Neural crest cell (in vitro differentiated cells): ENCODE measurements at regions not wholly inside any gene's neighbourhood (a gene's known extent, or its start where the extent isn't known, plus 50 kb on each side); places are given as distances from the start of the nearest gene placed in this dataset.
"Not testable (repeated sequence)": the region's sequence is repeated elsewhere in the genome, so short reads cannot be mapped to it uniquely, and the experiment has no call there.

Experiments
- DNase-seq: peaks from one replicate; pipeline ENCODE4 v3.0.0; 2021; ENCODE audit warnings: low read depth, mixed read lengths, low spot score
- H3K27ac Mint-ChIP-seq: one replicate; pipeline ENCODE4 v1.8.0; 2021; ENCODE audit warnings: mild to moderate bottlenecking, mixed read lengths; ENCODE audit not compliant: unreplicated experiment
- H3K27me3 Mint-ChIP-seq: 2 replicates; pipeline ENCODE4 v1.8.0; 2021; ENCODE audit warnings: low read depth, mild to moderate bottlenecking, mixed read lengths
- H3K36me3 Mint-ChIP-seq: 2 replicates; pipeline ENCODE4 v1.8.0; 2021; ENCODE audit warnings: low read depth, mild to moderate bottlenecking, mixed read lengths
- H3K4me1 Mint-ChIP-seq: 2 replicates; pipeline ENCODE4 v1.8.0; 2021; ENCODE audit warnings: mixed read lengths
- H3K4me3 Mint-ChIP-seq: one replicate; pipeline ENCODE4 v1.8.0; 2021; ENCODE audit warnings: mild to moderate bottlenecking, mixed read lengths
- H3K9me3 Mint-ChIP-seq: 2 replicates; pipeline ENCODE4 v1.8.0; 2021; ENCODE audit warnings: mixed read lengths
- CTCF ChIP-seq: fragments of 200-600 bp; sonication (generic); conservative IDR thresholded peaks from 2 replicates; pipeline ENCODE4 v1.5.0; 2021; ENCODE audit warnings: antibody characterized with exemption, mild to moderate bottlenecking

GRCh38 chr5:44099643-44100042, 289.6 kb downstream of the FGF10 start:
- Mint-ChIP-seq H3K27ac (no peak overlapping the region), H3K27me3 (no peaks in the 10 kb centered on the region), H3K9me3 (no peaks in the 10 kb centered on the region), H3K4me1 (no peaks in the 10 kb centered on the region), H3K4me3 (no peak overlapping the region), H3K36me3 (no peaks in the 10 kb centered on the region)
- DNase-seq: no peak
- no peak for TF ChIP-seq CTCF

GRCh38 chr5:44089424-44090144, 299.6 kb downstream of the FGF10 start:
- H3K27ac Mint-ChIP-seq: no peak overlapping the region
- H3K4me1 Mint-ChIP-seq: no peaks in the 10 kb centered on the region
- no peaks in the 10 kb centered on the region for H3K27me3 Mint-ChIP-seq
- TF ChIP-seq CTCF: no peak
- no peak for DNase-seq
- no peaks in the 10 kb centered on the region for H3K9me3 Mint-ChIP-seq
- H3K4me3 Mint-ChIP-seq: no peak overlapping the region
- no peaks in the 10 kb centered on the region for H3K36me3 Mint-ChIP-seq

GRCh38 chr5:44085083-44085482, 304.1 kb downstream of the FGF10 start:
- H3K4me3 Mint-ChIP-seq: no peak overlapping the region
- no peak for TF ChIP-seq CTCF
- no peak overlapping the region for H3K27ac Mint-ChIP-seq
- no peaks in the 10 kb centered on the region for H3K36me3 Mint-ChIP-seq
- no peaks in the 10 kb centered on the region for H3K4me1 Mint-ChIP-seq
- no peak for DNase-seq
- H3K9me3 Mint-ChIP-seq: peaks cover 6% of the 10 kb centered on the region
- H3K27me3 Mint-ChIP-seq: no peaks in the 10 kb centered on the region

- H3K4me3 Mint-ChIP-seq, H3K36me3 Mint-ChIP-seq, H3K27me3 Mint-ChIP-seq, DNase-seq, H3K9me3 Mint-ChIP-seq, H3K4me1 Mint-ChIP-seq, H3K27ac Mint-ChIP-seq: not testable (repeated sequence)
These were observed 314.7 kb downstream of the FGF10 start for GRCh38 chr5:44074547-44074946.

- no peaks in the 10 kb centered on the region for H3K27me3 Mint-ChIP-seq
- no peak for TF ChIP-seq CTCF
- H3K36me3 Mint-ChIP-seq: no peaks in the 10 kb centered on the region
- H3K27ac Mint-ChIP-seq: no peak overlapping the region
- no peak overlapping the region for H3K4me3 Mint-ChIP-seq
- H3K9me3 Mint-ChIP-seq: peaks cover 4% of the 10 kb centered on the region
- no peaks in the 10 kb centered on the region for H3K4me1 Mint-ChIP-seq
- DNase-seq: no peak
These were observed 337.6 kb downstream of the FGF10 start for GRCh38 chr5:44051591-44051990.

GRCh38 chr5:44048276-44048984, 340.8 kb downstream of the FGF10 start:
- no peak overlapping the region for H3K27ac Mint-ChIP-seq
- DNase-seq: no peak
- no peaks in the 10 kb centered on the region for H3K4me1 Mint-ChIP-seq
- H3K9me3 Mint-ChIP-seq: peaks cover 9% of the 10 kb centered on the region
- no peak overlapping the region for H3K4me3 Mint-ChIP-seq
- no peak for TF ChIP-seq CTCF
- H3K27me3 Mint-ChIP-seq: no peaks in the 10 kb centered on the region
- H3K36me3 Mint-ChIP-seq: peaks cover 2% of the 10 kb centered on the region
